ENCODE measurements at regions not wholly inside any gene's neighbourhood (a gene's known extent, or its start where the extent isn't known, plus 50 kb on each side); places are given as distances from the start of the nearest gene placed in this dataset.

DNA sequence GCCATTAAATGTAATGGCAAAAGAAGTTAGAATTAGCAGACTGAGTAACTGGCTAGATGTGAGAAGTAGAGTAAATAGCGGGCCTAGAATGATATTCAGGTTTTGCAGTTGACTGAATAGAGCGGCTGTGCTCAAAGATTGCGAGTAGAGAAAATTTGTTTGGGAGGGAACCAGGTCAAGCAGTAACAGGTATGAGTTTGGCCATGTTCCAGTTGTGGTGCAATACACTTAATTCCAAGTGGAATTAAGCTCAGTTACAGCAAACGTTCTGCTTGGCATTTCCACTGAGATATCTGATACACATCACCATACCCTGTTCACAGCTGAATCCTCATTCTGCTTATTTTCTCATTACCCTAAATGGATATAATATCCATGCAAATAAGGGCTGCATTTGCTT lies 1382.9 kb downstream of the MRPL39 start:
- H3K9me3 ChIP-seq (ENCODE audit: control insufficient read depth in 4 of 4, low read length in 3 of 4): no peaks in the 10 kb centered on the region
- no peaks in the 10 kb centered on the region for H3K36me3 ChIP-seq (ENCODE audit: control insufficient read depth in 4 of 4, insufficient read depth in 3 of 4, low read depth in 1 of 4, low read length in 3 of 4)
- H3K27ac ChIP-seq (ENCODE audit: low read depth in 1 of 2, low read length in 2 of 2): no peak overlapping the region
- WGBS: 61% methylated on average over 4 of the region's 4 CpGs
- H3K9ac ChIP-seq (ENCODE audit: low read depth in 1 of 2, low read length in 2 of 2): no peak overlapping the region
- H3K4me1 ChIP-seq (ENCODE audit: control insufficient read depth in 4 of 4, insufficient read depth in 4 of 4, low read length in 3 of 4): no peaks in the 10 kb centered on the region
- DNase-seq (ENCODE audit: low spot score): no peak
- no peak overlapping the region for H3K4me3 ChIP-seq (ENCODE audit: low read depth in 1 of 3, low read length in 3 of 3)
- TF ChIP-seq YY1 (IDR thresholded peaks at IDR 0.05) (no peak), RAD21 (IDR thresholded peaks at IDR 0.05) (no peak), EGR1 (IDR thresholded peaks at IDR 0.05; ENCODE audit: low read depth in 2 of 2) (no peak), TAF1 (conservative IDR thresholded peaks at IDR 0.05) (no peak), ZBTB33 (IDR thresholded peaks at IDR 0.05) (no peak), SP1 (IDR thresholded peaks at IDR 0.05) (no peak), NR2F2 (IDR thresholded peaks at IDR 0.05) (no peak)
- TF ChIP-seq, protein P1, sequence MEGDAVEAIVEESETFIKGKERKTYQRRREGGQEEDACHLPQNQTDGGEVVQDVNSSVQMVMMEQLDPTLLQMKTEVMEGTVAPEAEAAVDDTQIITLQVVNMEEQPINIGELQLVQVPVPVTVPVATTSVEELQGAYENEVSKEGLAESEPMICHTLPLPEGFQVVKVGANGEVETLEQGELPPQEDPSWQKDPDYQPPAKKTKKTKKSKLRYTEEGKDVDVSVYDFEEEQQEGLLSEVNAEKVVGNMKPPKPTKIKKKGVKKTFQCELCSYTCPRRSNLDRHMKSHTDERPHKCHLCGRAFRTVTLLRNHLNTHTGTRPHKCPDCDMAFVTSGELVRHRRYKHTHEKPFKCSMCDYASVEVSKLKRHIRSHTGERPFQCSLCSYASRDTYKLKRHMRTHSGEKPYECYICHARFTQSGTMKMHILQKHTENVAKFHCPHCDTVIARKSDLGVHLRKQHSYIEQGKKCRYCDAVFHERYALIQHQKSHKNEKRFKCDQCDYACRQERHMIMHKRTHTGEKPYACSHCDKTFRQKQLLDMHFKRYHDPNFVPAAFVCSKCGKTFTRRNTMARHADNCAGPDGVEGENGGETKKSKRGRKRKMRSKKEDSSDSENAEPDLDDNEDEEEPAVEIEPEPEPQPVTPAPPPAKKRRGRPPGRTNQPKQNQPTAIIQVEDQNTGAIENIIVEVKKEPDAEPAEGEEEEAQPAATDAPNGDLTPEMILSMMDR (IDR thresholded peaks at IDR 0.05; ENCODE audit: low read depth, low read length, missing input control): no peak
- TF ChIP-seq, protein P2, sequence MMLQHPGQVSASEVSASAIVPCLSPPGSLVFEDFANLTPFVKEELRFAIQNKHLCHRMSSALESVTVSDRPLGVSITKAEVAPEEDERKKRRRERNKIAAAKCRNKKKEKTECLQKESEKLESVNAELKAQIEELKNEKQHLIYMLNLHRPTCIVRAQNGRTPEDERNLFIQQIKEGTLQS (IDR thresholded peaks at IDR 0.05): no peak
- no peaks in the 10 kb centered on the region for H3K27me3 ChIP-seq (ENCODE audit: control insufficient read depth in 4 of 4, insufficient read depth in 4 of 4, low read length in 3 of 4)

DNA sequence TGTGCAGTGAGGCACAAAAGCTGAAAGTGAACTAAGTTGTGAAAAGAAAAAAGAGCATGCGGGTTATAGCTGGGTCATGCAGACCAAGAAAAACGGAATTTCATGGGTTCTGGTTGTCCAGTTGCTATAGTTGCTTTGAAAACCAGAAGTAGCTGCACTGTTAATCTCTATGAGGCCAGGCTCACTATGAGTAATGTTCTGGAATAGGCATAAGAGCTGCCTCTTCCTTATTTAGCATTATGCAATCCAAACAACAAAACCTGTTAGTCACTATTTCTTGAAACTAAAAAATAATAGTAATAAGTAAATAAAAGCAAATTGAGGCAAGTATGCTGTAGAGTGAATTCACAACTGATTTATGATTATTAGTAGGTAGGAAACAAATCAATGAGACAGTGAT lies 1383.7 kb downstream of the MRPL39 start:
- no peaks in the 10 kb centered on the region for H3K36me3 ChIP-seq (ENCODE audit: control insufficient read depth in 4 of 4, insufficient read depth in 3 of 4, low read depth in 1 of 4, low read length in 3 of 4)
- no peaks in the 10 kb centered on the region for H3K27me3 ChIP-seq (ENCODE audit: control insufficient read depth in 4 of 4, insufficient read depth in 4 of 4, low read length in 3 of 4)
- DNase-seq (ENCODE audit: low spot score): no peak
- no peak overlapping the region for H3K4me3 ChIP-seq (ENCODE audit: low read depth in 1 of 3, low read length in 3 of 3)
- 60% methylated on average over 2 of the region's 2 CpGs for WGBS
- no peaks in the 10 kb centered on the region for H3K9me3 ChIP-seq (ENCODE audit: control insufficient read depth in 4 of 4, low read length in 3 of 4)
- no peak overlapping the region for H3K27ac ChIP-seq (ENCODE audit: low read depth in 1 of 2, low read length in 2 of 2)
- no peak overlapping the region for H3K9ac ChIP-seq (ENCODE audit: low read depth in 1 of 2, low read length in 2 of 2)
- no peaks in the 10 kb centered on the region for H3K4me1 ChIP-seq (ENCODE audit: control insufficient read depth in 4 of 4, insufficient read depth in 4 of 4, low read length in 3 of 4)
- no peak for TF ChIP-seq YY1 (IDR thresholded peaks at IDR 0.05)
- TF ChIP-seq NR2F2 (IDR thresholded peaks at IDR 0.05): no peak
- no peak for TF ChIP-seq MAX (IDR thresholded peaks at IDR 0.05)
- TF ChIP-seq TAF1 (conservative IDR thresholded peaks at IDR 0.05): no peak

DNA sequence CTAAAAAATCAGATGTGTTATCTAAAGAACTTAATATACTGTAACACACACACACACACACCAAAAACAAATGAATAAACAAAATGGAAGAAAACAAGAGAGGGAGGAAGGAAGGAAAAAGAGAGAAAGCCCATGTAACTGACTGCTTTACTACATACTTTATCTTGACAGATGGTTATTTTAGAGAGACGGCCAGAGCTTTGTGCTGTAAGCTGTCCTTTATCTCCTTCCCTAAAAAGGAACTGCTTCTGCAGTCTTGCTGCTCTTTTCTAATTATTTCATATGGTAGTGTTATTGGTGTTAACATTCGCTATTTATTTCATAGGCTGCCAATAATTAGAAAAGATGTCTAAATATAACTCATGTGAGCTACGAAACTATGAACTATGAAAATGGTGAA lies 1384.6 kb downstream of the MRPL39 start:
- no peaks in the 10 kb centered on the region for H3K27me3 ChIP-seq (ENCODE audit: control insufficient read depth in 4 of 4, insufficient read depth in 4 of 4, low read length in 3 of 4)
- DNase-seq (ENCODE audit: low spot score): no peak
- 63% methylated on average over 3 of the region's 3 CpGs for WGBS
- no peak overlapping the region for H3K27ac ChIP-seq (ENCODE audit: low read depth in 1 of 2, low read length in 2 of 2)
- no peak overlapping the region for H3K4me3 ChIP-seq (ENCODE audit: low read depth in 1 of 3, low read length in 3 of 3)
- H3K4me1 ChIP-seq (ENCODE audit: control insufficient read depth in 4 of 4, insufficient read depth in 4 of 4, low read length in 3 of 4): no peaks in the 10 kb centered on the region
- H3K9me3 ChIP-seq (ENCODE audit: control insufficient read depth in 4 of 4, low read length in 3 of 4): no peaks in the 10 kb centered on the region
- TF ChIP-seq ZBTB33 (IDR thresholded peaks at IDR 0.05) (no peak), GABPA (IDR thresholded peaks at IDR 0.05 in 1 of 2, conservative IDR thresholded peaks at IDR 0.05 in 1 of 2) (no peak), HNF4A (conservative IDR thresholded peaks at IDR 0.05) (no peak), RAD21 (IDR thresholded peaks at IDR 0.05) (no peak), FOXA1 (IDR thresholded peaks at IDR 0.05) (no peak), RXRA (IDR thresholded peaks at IDR 0.05) (no peak)
- H3K36me3 ChIP-seq (ENCODE audit: control insufficient read depth in 4 of 4, insufficient read depth in 3 of 4, low read depth in 1 of 4, low read length in 3 of 4): no peaks in the 10 kb centered on the region
- H3K9ac ChIP-seq (ENCODE audit: low read depth in 1 of 2, low read length in 2 of 2): no peak overlapping the region
